ENCODE measurements at regions not wholly inside any gene's neighbourhood (a gene's known extent, or its start where the extent isn't known, plus 50 kb on each side); places are given as distances from the start of the nearest gene placed in this dataset.

DNA sequence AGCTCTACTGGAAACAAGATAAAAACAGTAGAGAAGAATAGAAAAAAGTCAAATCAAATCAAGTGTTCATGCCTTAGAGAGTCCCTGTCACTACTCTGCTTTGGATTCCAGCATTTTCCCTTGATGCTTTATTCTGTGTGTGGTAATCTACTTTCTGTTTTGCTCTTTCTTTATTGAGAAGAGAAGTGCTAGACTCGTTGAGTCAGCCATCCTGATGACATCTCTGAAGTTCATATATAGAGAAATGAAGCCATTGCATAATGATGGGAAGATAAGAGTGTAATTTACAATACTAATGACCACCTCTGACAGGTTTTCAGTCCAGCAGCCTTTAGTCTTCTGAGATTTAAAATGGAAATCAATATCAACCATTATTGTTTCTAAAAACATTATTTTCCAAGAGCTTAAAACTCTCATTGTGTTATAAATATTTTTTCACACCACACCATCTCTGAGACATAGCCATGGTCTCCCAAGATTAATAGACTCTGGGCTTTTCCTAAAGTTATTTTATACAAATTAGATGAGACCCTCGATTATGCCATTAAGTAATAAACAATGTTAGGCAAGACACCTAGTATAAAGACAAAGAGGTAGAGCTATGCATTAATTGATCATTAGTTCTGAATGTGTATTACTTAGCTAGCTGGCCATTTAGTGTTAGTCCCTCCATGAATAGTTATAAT lies 679.0 kb upstream of the ACVR2A start:
- Histone ChIP-seq H3K79me2 (ENCODE audit: control insufficient read depth, insufficient read depth, low read length) (no peaks in the 10 kb centered on the region), H2AFZ (ENCODE audit: insufficient read depth, low read depth, low read length, poor library complexity, severe bottlenecking) (no peak overlapping the region), H3K9ac (ENCODE audit: low read length) (no peak overlapping the region), H3K27me3 (replicated peaks in 1 of 4; ENCODE audit: control extremely low read depth in 1 of 4, control insufficient read depth in 3 of 4, insufficient read depth in 4 of 4, low read length in 3 of 4) (no peaks in the 10 kb centered on the region), H3K36me3 (replicated peaks in 1 of 2; ENCODE audit: control extremely low read depth in 1 of 2, control insufficient read depth in 1 of 2, extremely low read depth in 1 of 2, insufficient read depth in 2 of 2, low read length in 1 of 2) (no peaks in the 10 kb centered on the region), H3K4me3 (ENCODE audit: control extremely low read depth in 1 of 5, extremely low read depth in 1 of 5, insufficient read depth in 1 of 5, low read depth in 2 of 5, low read length in 4 of 5) (no peak overlapping the region), H3K4me1 (ENCODE audit: control insufficient read depth in 2 of 2, insufficient read depth in 2 of 2, low read length in 2 of 2) (no peaks in the 10 kb centered on the region), H3K9me3 (ENCODE audit: control extremely low read depth in 1 of 3, control insufficient read depth in 2 of 3, insufficient read depth in 1 of 3, low read length in 2 of 3) (no peaks in the 10 kb centered on the region), H4K20me1 (ENCODE audit: control insufficient read depth, insufficient read depth, low read length, poor library complexity, severe bottlenecking) (no peaks in the 10 kb centered on the region), H3K27ac (ENCODE audit: low read length in 2 of 2) (no peak overlapping the region), H3K4me2 (replicated peaks; ENCODE audit: low read depth, low read length, poor library complexity, severe bottlenecking) (no peak overlapping the region)
- TF ChIP-seq, protein P1, sequence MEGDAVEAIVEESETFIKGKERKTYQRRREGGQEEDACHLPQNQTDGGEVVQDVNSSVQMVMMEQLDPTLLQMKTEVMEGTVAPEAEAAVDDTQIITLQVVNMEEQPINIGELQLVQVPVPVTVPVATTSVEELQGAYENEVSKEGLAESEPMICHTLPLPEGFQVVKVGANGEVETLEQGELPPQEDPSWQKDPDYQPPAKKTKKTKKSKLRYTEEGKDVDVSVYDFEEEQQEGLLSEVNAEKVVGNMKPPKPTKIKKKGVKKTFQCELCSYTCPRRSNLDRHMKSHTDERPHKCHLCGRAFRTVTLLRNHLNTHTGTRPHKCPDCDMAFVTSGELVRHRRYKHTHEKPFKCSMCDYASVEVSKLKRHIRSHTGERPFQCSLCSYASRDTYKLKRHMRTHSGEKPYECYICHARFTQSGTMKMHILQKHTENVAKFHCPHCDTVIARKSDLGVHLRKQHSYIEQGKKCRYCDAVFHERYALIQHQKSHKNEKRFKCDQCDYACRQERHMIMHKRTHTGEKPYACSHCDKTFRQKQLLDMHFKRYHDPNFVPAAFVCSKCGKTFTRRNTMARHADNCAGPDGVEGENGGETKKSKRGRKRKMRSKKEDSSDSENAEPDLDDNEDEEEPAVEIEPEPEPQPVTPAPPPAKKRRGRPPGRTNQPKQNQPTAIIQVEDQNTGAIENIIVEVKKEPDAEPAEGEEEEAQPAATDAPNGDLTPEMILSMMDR (IDR thresholded peaks at IDR 0.05): no peak
- TF ChIP-seq EZH2 (IDR thresholded peaks at IDR 0.05; ENCODE audit: borderline replicate concordance, insufficient read depth, low read depth, low read length, poor library complexity, severe bottlenecking): no peak
- Mint-ChIP-seq H3K9me3 (ENCODE audit: insufficient read depth) (no peaks in the 10 kb centered on the region), H3K27me3 (no peaks in the 10 kb centered on the region), H3K4me3 (no peak overlapping the region), H3K4me1 (no peaks in the 10 kb centered on the region), H3K27ac (no peak overlapping the region)
- WGBS (ENCODE audit: insufficient coverage): no CpG with 5 or more reads among the region's 2 CpGs
- no peak for ATAC-seq (ENCODE audit: low read depth)
- intact Hi-C loops (cut with micrococcal nuclease): no loop called here
- ChIA-PET POLR2A (no interaction called here), CTCF (no interaction called here)
- no peak for DNase-seq

DNA sequence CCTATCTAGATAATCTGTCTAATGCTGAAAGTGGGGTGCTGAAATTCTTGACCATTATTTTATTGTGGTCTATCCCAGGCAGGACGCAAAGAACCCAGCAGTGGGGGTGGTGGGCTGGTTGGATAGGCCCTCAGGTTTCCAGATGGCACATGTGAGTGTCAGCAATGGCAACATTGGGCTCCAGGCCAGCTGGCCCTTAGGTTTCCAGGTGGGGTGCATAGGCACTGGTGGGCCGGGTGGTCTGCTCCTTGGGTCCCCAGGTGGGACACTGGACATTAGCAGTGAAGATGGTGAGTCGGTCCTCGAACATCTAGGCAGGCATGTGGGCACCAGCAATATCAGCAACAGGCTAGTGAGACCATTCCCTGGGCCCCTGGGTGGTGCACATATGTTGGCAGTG lies 680.3 kb upstream of the ACVR2A start:
- H3K79me2 ChIP-seq (ENCODE audit: control insufficient read depth, insufficient read depth, low read length): no peaks in the 10 kb centered on the region
- 95% methylated on average over 4 of the region's 4 CpGs for WGBS (ENCODE audit: insufficient coverage)
- no peak overlapping the region for H3K4me3 Mint-ChIP-seq
- no peak overlapping the region for H3K27ac Mint-ChIP-seq
- ChIA-PET CTCF (no interaction called here), POLR2A (no interaction called here)
- H2AFZ ChIP-seq (ENCODE audit: insufficient read depth, low read depth, low read length, poor library complexity, severe bottlenecking): no peak overlapping the region
- TF ChIP-seq EZH2 (IDR thresholded peaks at IDR 0.05; ENCODE audit: borderline replicate concordance, insufficient read depth, low read depth, low read length, poor library complexity, severe bottlenecking): no peak
- H3K4me1 Mint-ChIP-seq: no peaks in the 10 kb centered on the region
- no peaks in the 10 kb centered on the region for H4K20me1 ChIP-seq (ENCODE audit: control insufficient read depth, insufficient read depth, low read length, poor library complexity, severe bottlenecking)
- H3K4me1 ChIP-seq (ENCODE audit: control insufficient read depth in 2 of 2, insufficient read depth in 2 of 2, low read length in 2 of 2): no peaks in the 10 kb centered on the region
- no peak overlapping the region for H3K9ac ChIP-seq (ENCODE audit: low read length)
- no peaks in the 10 kb centered on the region for H3K36me3 ChIP-seq (replicated peaks in 1 of 2; ENCODE audit: control extremely low read depth in 1 of 2, control insufficient read depth in 1 of 2, extremely low read depth in 1 of 2, insufficient read depth in 2 of 2, low read length in 1 of 2)
- no peaks in the 10 kb centered on the region for H3K9me3 Mint-ChIP-seq (ENCODE audit: insufficient read depth)
- ATAC-seq (ENCODE audit: low read depth): no peak
- intact Hi-C loops (cut with micrococcal nuclease): no loop called here
- no peak overlapping the region for H3K4me3 ChIP-seq (ENCODE audit: control extremely low read depth in 1 of 5, extremely low read depth in 1 of 5, insufficient read depth in 1 of 5, low read depth in 2 of 5, low read length in 4 of 5)
- H3K27me3 Mint-ChIP-seq: no peaks in the 10 kb centered on the region
- no peak for DNase-seq
- no peaks in the 10 kb centered on the region for H3K27me3 ChIP-seq (replicated peaks in 1 of 4; ENCODE audit: control extremely low read depth in 1 of 4, control insufficient read depth in 3 of 4, insufficient read depth in 4 of 4, low read length in 3 of 4)
- no peaks in the 10 kb centered on the region for H3K9me3 ChIP-seq (ENCODE audit: control extremely low read depth in 1 of 3, control insufficient read depth in 2 of 3, insufficient read depth in 1 of 3, low read length in 2 of 3)
- no peak overlapping the region for H3K4me2 ChIP-seq (replicated peaks; ENCODE audit: low read depth, low read length, poor library complexity, severe bottlenecking)
- H3K27ac ChIP-seq (ENCODE audit: low read length in 2 of 2): no peak overlapping the region
